Caco-2 (cell line): ENCODE measurements at regions not wholly inside any gene's neighbourhood (a gene's known extent, or its start where the extent isn't known, plus 50 kb on each side); places are given as distances from the start of the nearest gene placed in this dataset.

Experiments
- BruUV-seq: library from RNA; stranded (reverse); fragments of 400-500 nt; replicated peaks from 2 replicates; lab custom pipeline; 2021; lab: Mats Ljungman, UMichigan
- CTCF ChIA-PET: fragments of 300-600 bp; sonication (Branson Sonifier 250); formaldehyde crosslinking; loops from one replicate; lab custom pipeline; 2022; ENCODE audit warnings: antibody characterized with exemption; lab: Charles Lee
- POLR2A ChIA-PET: fragments of 300-600 bp; sonication (Branson Sonifier 250); formaldehyde crosslinking; loops from one replicate; lab custom pipeline; 2022; ENCODE audit warnings: antibody characterized with exemption; lab: Charles Lee
- DNase-seq, 2 experiments: peaks; one replicate each; pipeline versions ENCODE4 v3.0.0 to v3.0.0-alpha.2; 2020 to 2022
- H3K27me3 ChIP-seq: replicated peaks from 2 replicates; pipeline ENCODE4 v1.6.0; 2011; ENCODE audit warnings: low read length; ENCODE audit not compliant: control insufficient read depth, insufficient read depth
- H3K36me3 ChIP-seq: 2 replicates; pipeline ENCODE4 v1.5.1; 2011; ENCODE audit warnings: low read length; ENCODE audit not compliant: control insufficient read depth, insufficient read depth
- H3K4me1 ChIP-seq: fragments of 250-450 bp; sonication (Bioruptor Pico); 2 replicates; pipeline ENCODE4 v1.5.1; 2020; ENCODE audit warnings: mild to moderate bottlenecking
- H3K4me3 ChIP-seq: 2 replicates; pipeline ENCODE4 v1.5.1; 2011; ENCODE audit warnings: low read depth, mild to moderate bottlenecking, control low read depth, low read length
- H3K9me3 ChIP-seq: fragments of 250-450 bp; sonication (Bioruptor Pico); 2 replicates; pipeline ENCODE4 v1.5.1; 2020; ENCODE audit warnings: mild to moderate bottlenecking, moderate library complexity
- H3K27ac Mint-ChIP-seq: one replicate; pipeline ENCODE4 v1.8.0; 2022; ENCODE audit warnings: mixed read lengths; ENCODE audit not compliant: unreplicated experiment
- H3K27me3 Mint-ChIP-seq: one replicate; pipeline ENCODE4 v1.8.0; 2022; ENCODE audit warnings: mixed read lengths; ENCODE audit not compliant: insufficient read depth, unreplicated experiment
- H3K36me3 Mint-ChIP-seq: one replicate; pipeline ENCODE4 v1.8.0; 2022; ENCODE audit warnings: mild to moderate bottlenecking, mixed read lengths; ENCODE audit not compliant: insufficient read depth, unreplicated experiment
- H3K4me1 Mint-ChIP-seq: one replicate; pipeline ENCODE4 v1.8.0; 2022; ENCODE audit warnings: low read depth, mixed read lengths; ENCODE audit not compliant: unreplicated experiment
- H3K4me3 Mint-ChIP-seq: one replicate; pipeline ENCODE4 v1.8.0; 2022; ENCODE audit warnings: mild to moderate bottlenecking, moderate library complexity, mixed read lengths; ENCODE audit not compliant: unreplicated experiment
- H3K9me3 Mint-ChIP-seq: one replicate; pipeline ENCODE4 v1.8.0; 2022; ENCODE audit warnings: mixed read lengths; ENCODE audit not compliant: unreplicated experiment
- intact Hi-C: fragments of 100-400 bp; cut with micrococcal nuclease; formaldehyde crosslinking; loops from one replicate; pipeline ENCODE4 v1.10.0; 2022; ENCODE audit not compliant: unreplicated experiment
- TF ChIP-seq, protein P1 (sequence below), 2 experiments: fragments of 200-600 bp in 1 of 2; IDR thresholded peaks; 1 replicate in 1 of 2; 2 replicates in 1 of 2; pipeline versions ENCODE4 v1.5.1 to v1.8.0; 2011 to 2022; ENCODE audit warnings: antibody characterized with exemption in 1 of 2, control low read depth in 1 of 2, inconsistent platforms in 1 of 2, low read depth in 1 of 2, low read length in 1 of 2, mild to moderate bottlenecking in 1 of 2, moderate library complexity in 1 of 2; ENCODE audit not compliant: insufficient read depth in 1 of 2, severe bottlenecking in 1 of 2, unreplicated experiment in 1 of 2

DNA sequence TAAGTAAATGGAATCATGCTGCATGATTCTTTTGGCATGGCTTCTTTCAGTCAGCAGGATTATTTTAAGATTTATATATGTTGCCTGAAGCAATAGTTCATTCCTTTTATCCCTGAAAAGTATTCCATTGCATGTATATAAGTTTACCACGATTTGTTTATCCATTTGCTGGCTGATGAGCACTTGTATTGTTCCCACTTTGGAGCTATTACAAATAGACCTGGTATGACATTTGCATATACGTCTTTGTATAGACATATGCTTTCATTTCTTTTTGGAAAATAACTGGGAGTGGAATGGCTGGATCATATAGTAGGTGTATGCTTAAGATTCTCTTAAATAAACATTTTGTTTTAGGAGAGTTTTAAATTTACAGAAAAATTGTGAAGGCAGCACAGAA lies 79.3 kb upstream of the CBLB start:
- Mint-ChIP-seq H3K4me1 (no peaks in the 10 kb centered on the region), H3K9me3 (no peaks in the 10 kb centered on the region), H3K4me3 (no peak overlapping the region), H3K27ac (no peak overlapping the region), H3K27me3 (no peaks in the 10 kb centered on the region), H3K36me3 (no peaks in the 10 kb centered on the region)
- TF ChIP-seq, protein P1, sequence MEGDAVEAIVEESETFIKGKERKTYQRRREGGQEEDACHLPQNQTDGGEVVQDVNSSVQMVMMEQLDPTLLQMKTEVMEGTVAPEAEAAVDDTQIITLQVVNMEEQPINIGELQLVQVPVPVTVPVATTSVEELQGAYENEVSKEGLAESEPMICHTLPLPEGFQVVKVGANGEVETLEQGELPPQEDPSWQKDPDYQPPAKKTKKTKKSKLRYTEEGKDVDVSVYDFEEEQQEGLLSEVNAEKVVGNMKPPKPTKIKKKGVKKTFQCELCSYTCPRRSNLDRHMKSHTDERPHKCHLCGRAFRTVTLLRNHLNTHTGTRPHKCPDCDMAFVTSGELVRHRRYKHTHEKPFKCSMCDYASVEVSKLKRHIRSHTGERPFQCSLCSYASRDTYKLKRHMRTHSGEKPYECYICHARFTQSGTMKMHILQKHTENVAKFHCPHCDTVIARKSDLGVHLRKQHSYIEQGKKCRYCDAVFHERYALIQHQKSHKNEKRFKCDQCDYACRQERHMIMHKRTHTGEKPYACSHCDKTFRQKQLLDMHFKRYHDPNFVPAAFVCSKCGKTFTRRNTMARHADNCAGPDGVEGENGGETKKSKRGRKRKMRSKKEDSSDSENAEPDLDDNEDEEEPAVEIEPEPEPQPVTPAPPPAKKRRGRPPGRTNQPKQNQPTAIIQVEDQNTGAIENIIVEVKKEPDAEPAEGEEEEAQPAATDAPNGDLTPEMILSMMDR (IDR thresholded peaks at IDR 0.05; ENCODE audit: insufficient read depth in 1 of 2, low read depth in 1 of 2, low read length in 1 of 2, severe bottlenecking in 1 of 2, unreplicated experiment in 1 of 2): no peak
- Histone ChIP-seq H3K4me3 (no peak overlapping the region), H3K27me3 (no peaks in the 10 kb centered on the region), H3K4me1 (no peaks in the 10 kb centered on the region), H3K9me3 (no peaks in the 10 kb centered on the region), H3K36me3 (no peaks in the 10 kb centered on the region)
- intact Hi-C loops: no loop called here
- no peak for DNase-seq
- ChIA-PET CTCF (no interaction called here), POLR2A (no interaction called here)
- no TSS peak for BruUV-seq

DNA sequence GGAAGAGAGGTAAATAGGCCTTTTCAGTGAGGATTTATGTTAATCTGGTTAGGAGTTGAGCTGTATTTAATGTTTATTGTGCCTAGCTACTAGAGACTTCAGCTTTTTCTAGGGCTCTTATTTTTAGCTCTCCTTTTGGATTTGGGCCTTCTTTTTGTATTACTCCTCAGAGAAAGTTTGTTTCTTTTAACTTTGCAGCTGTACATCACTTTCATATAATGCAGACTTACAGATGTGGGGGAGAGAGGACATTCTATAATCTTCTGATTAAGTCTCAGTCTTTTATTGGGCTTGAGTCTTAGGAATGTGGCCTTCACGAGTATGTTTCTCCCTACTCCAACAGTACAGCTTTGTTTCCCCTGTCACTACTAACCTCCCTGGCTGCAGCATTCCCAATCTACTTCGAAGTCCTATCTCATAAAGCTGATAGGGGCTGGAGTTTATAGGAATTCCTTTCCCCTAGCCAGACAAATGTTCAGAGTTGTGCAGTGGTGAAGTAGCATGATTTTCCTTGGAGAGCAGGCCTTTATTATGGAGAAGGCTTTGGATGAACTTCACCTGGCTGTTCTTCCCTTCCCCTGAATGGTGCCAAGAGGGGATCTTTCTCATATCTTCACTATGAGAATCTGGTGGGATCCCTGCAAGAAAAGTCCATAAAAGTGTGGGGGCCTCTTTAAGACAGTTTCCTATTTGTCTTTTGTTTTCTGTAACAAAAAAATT lies 82.2 kb upstream of the CBLB start:
- H3K9me3 ChIP-seq: no peaks in the 10 kb centered on the region
- no peaks in the 10 kb centered on the region for H3K36me3 ChIP-seq
- ChIA-PET CTCF (no interaction called here), POLR2A (no interaction called here)
- H3K4me3 Mint-ChIP-seq: no peak overlapping the region
- H3K9me3 Mint-ChIP-seq: no peaks in the 10 kb centered on the region
- BruUV-seq: no TSS peak
- H3K4me1 Mint-ChIP-seq: no peaks in the 10 kb centered on the region
- H3K27ac Mint-ChIP-seq: no peak overlapping the region
- TF ChIP-seq, protein P1 (IDR thresholded peaks at IDR 0.05; ENCODE audit: insufficient read depth in 1 of 2, low read depth in 1 of 2, low read length in 1 of 2, severe bottlenecking in 1 of 2, unreplicated experiment in 1 of 2): no peak
- no peaks in the 10 kb centered on the region for H3K27me3 Mint-ChIP-seq
- H3K4me1 ChIP-seq: peaks cover 6% of the 10 kb centered on the region; the same call in 1 of the 2 replicates
- no peaks in the 10 kb centered on the region for H3K27me3 ChIP-seq
- intact Hi-C loops: no loop called here
- H3K4me3 ChIP-seq: no peak overlapping the region
- H3K36me3 Mint-ChIP-seq: no peaks in the 10 kb centered on the region
- no peak for DNase-seq

DNA sequence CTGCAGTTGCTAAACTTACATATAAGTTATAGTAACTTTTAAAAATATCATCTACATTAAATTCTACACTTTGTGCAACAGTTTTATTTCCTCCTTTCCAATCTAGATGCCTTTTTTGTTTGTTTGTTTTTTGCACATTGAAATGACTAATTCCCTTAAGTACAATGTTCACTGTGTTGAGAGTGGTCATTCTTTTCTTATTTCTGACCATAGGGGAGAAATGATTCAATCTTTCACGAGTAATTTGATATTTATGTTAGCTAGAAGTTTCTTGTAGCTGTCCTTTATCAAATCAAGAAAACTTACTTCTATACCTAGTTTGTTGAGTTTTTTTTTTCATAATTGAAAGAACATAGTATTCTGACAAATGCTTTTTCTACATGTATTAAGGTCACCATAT lies 85.0 kb upstream of the CBLB start:
- Mint-ChIP-seq H3K9me3 (no peaks in the 10 kb centered on the region), H3K36me3 (no peaks in the 10 kb centered on the region), H3K4me1 (no peaks in the 10 kb centered on the region), H3K4me3 (no peak overlapping the region), H3K27me3 (no peaks in the 10 kb centered on the region), H3K27ac (no peak overlapping the region)
- TF ChIP-seq, protein P1 (IDR thresholded peaks at IDR 0.05; ENCODE audit: insufficient read depth in 1 of 2, low read depth in 1 of 2, low read length in 1 of 2, severe bottlenecking in 1 of 2, unreplicated experiment in 1 of 2): no peak
- Histone ChIP-seq H3K27me3 (no peaks in the 10 kb centered on the region), H3K36me3 (no peaks in the 10 kb centered on the region), H3K9me3 (no peaks in the 10 kb centered on the region), H3K4me1 (peaks cover 14% of the 10 kb centered on the region), H3K4me3 (no peak overlapping the region)
- POLR2A ChIA-PET: no interaction called here
- no peak for DNase-seq
- intact Hi-C loops: no loop called here
- CTCF ChIA-PET: no interaction called here
- BruUV-seq: no TSS peak
